NCI-H774 (cell line): ENCODE measurements at regions not wholly inside any gene's neighbourhood (a gene's known extent, or its start where the extent isn't known, plus 50 kb on each side); places are given as distances from the start of the nearest gene placed in this dataset.

Experiments
- DNase-seq: peaks from one replicate; lab custom pipeline; 2025; lab: John Stamatoyannopoulos, UW

- no peak for DNase-seq
Measured at GRCh38 chr4:137310593-137311490, 221.5 kb downstream of the PCDH18 start.

GRCh38 chr4:137310166-137310565 is 222.1 kb downstream of the PCDH18 start:
- DNase-seq = no peak

GRCh38 chr4:137309424-137309823 is 222.9 kb downstream of the PCDH18 start:
- DNase-seq = no peak

GRCh38 chr4:137307806-137308205 is 224.5 kb downstream of the PCDH18 start:
- DNase-seq = no peak

- DNase-seq = no peak
Measured at GRCh38 chr4:137300776-137301175, 231.5 kb downstream of the PCDH18 start.

- no peak for DNase-seq
Measured at GRCh38 chr4:137299281-137299680, 233.0 kb downstream of the PCDH18 start.

GRCh38 chr4:137293281-137293680 is 239.0 kb downstream of the PCDH18 start:
- no peak for DNase-seq

- DNase-seq = no peak
Measured at GRCh38 chr4:137283737-137284136, 248.6 kb downstream of the PCDH18 start.

- no peak for DNase-seq
Measured at GRCh38 chr4:137278431-137278830, 253.9 kb downstream of the PCDH18 start.

GRCh38 chr4:137274404-137274803 is 257.9 kb downstream of the PCDH18 start:
- no peak for DNase-seq

GRCh38 chr4:137267024-137267423 is 265.3 kb downstream of the PCDH18 start:
- no peak for DNase-seq

- DNase-seq = no peak
Measured at GRCh38 chr4:137266511-137266910, 265.8 kb downstream of the PCDH18 start.

- no peak for DNase-seq
Measured at GRCh38 chr4:137263206-137263605, 269.1 kb downstream of the PCDH18 start.

GRCh38 chr4:137253949-137254348 is 278.3 kb downstream of the PCDH18 start:
- DNase-seq = no peak

- no peak for DNase-seq
Measured at GRCh38 chr4:137249112-137249511, 283.2 kb downstream of the PCDH18 start.

GRCh38 chr4:137238456-137239162 is 293.7 kb downstream of the PCDH18 start:
- peak; percentile 69 for DNase-seq

- no peak for DNase-seq
Measured at GRCh38 chr4:137226900-137227299, 305.4 kb downstream of the PCDH18 start.

GRCh38 chr4:137226221-137226620 is 306.1 kb downstream of the PCDH18 start:
- no peak for DNase-seq

GRCh38 chr4:137213372-137214173 is 318.7 kb downstream of the PCDH18 start:
- DNase-seq = no peak

GRCh38 chr4:137212601-137213000 is 319.7 kb downstream of the PCDH18 start:
- DNase-seq = no peak

- no peak for DNase-seq
Measured at GRCh38 chr4:137209240-137209639, 323.1 kb downstream of the PCDH18 start.

- DNase-seq = no peak
Measured at GRCh38 chr4:137206781-137207180, 325.5 kb downstream of the PCDH18 start.
